GM10248 (cell line): ENCODE measurements at regions not wholly inside any gene's neighbourhood (a gene's known extent, or its start where the extent isn't known, plus 50 kb on each side); places are given as distances from the start of the nearest gene placed in this dataset.

Source experiments
- CTCF ChIA-PET: fragments of 300-600 bp; sonication (Branson Sonifier 250); formaldehyde crosslinking; extraction: SDS; loops from one replicate; lab custom pipeline; 2021; ENCODE audit warnings: antibody characterized with exemption; lab: Yijun Ruan, JAX
- POLR2A ChIA-PET: fragments of 350-650 bp; sonication (Branson Sonifier 250); formaldehyde crosslinking; extraction: SDS; loops from one replicate; lab custom pipeline; 2020; ENCODE audit warnings: antibody characterized with exemption; lab: Yijun Ruan, JAX
- DNase-seq: peaks from one replicate; pipeline ENCODE4 v3.0.0; 2012; ENCODE audit errors: extremely low spot score
- TF ChIP-seq, protein P1 (sequence below): IDR thresholded peaks from 2 replicates; pipeline ENCODE4 v1.5.1; 2012; ENCODE audit warnings: mild to moderate bottlenecking, low read depth; ENCODE audit errors: extremely low read depth, missing control alignments, control extremely low read depth

- POLR2A ChIA-PET, result no interaction called here
- CTCF ChIA-PET, result interaction anchor here (0.9 to 2.0 kb wide), 2 partner anchors 485 to 487 kb away, joined by 3 to 4 read pairs; no protein-coding TSS in a partner anchor
Measured at GRCh38 chr18:10032331-10033015, 118.7 kb downstream of the VAPA start.

DNA sequence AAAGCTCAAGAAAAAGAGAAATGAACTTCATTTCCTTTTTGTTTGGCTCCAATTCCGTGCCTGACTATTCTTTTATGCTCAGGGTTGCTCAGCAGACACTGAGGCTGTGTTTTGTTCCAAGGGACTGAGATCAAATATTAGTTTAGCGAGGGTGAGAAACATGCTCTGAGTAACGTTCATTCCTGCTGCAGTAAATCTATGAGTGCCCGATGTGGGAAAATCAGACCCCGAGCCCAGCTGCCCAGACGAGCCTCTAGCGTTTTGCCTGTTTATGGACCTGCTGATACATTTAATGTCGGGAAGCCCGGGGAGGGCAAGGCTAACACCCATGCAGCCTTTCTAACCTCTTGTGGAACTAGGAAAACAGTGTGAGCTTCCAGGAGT is 119.2 kb downstream of the VAPA start:
- ChIA-PET CTCF (interaction anchor here (2.0 kb wide), 1 partner anchor 485 kb away, joined by 4 read pairs; no protein-coding TSS in a partner anchor), POLR2A (no interaction called here)
- TF ChIP-seq, protein P1, sequence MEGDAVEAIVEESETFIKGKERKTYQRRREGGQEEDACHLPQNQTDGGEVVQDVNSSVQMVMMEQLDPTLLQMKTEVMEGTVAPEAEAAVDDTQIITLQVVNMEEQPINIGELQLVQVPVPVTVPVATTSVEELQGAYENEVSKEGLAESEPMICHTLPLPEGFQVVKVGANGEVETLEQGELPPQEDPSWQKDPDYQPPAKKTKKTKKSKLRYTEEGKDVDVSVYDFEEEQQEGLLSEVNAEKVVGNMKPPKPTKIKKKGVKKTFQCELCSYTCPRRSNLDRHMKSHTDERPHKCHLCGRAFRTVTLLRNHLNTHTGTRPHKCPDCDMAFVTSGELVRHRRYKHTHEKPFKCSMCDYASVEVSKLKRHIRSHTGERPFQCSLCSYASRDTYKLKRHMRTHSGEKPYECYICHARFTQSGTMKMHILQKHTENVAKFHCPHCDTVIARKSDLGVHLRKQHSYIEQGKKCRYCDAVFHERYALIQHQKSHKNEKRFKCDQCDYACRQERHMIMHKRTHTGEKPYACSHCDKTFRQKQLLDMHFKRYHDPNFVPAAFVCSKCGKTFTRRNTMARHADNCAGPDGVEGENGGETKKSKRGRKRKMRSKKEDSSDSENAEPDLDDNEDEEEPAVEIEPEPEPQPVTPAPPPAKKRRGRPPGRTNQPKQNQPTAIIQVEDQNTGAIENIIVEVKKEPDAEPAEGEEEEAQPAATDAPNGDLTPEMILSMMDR, result no peak
- DNase-seq, result no peak

More at GRCh38 chr18:10032331-10033015, 118.7 kb downstream of the VAPA start:
- no peak for DNase-seq
- TF ChIP-seq, protein P1, result peak; percentile 20

- ChIA-PET CTCF (interaction anchor here (1.2 to 1.3 kb wide), 2 partner anchors 35 to 64 kb away, joined by 3 read pairs; no protein-coding TSS in a partner anchor), POLR2A (no interaction called here)
- DNase-seq, result no peak
- TF ChIP-seq, protein P1, result no peak
Measured at GRCh38 chr18:10035281-10035991, 121.6 kb downstream of the VAPA start.

DNA sequence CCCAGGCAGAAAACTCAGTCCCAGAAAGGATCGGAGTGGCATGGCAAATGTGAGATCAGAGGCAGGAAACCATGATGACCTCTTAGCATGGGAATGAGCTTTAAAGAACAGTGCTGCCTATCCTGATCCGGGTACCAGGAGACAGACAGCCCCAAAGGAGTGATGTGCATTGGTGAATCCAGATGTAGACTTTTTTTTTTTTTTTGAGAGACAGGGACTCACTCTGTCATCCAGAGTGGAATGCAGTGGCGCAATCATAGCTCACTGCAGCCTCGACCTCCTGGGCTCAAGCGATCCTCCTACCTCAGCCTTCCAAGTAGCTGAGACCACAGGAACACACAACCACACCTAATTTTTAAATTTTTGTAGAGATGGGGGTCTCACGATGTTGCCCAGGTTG is 122.7 kb downstream of the VAPA start:
- POLR2A ChIA-PET, result no interaction called here
- TF ChIP-seq, protein P1, result no peak

GRCh38 chr18:10037181-10037580 is 123.4 kb downstream of the VAPA start:
- DNase-seq, result no peak
- POLR2A ChIA-PET, result no interaction called here
- TF ChIP-seq, protein P1, result no peak
- CTCF ChIA-PET, result no interaction called here

More for the DNA sequence above, 122.7 kb downstream of the VAPA start:
- no peak for DNase-seq
- CTCF ChIA-PET, result interaction anchor here (1.2 to 1.3 kb wide), 2 partner anchors 34 to 65 kb away, joined by 3 read pairs; no protein-coding TSS in a partner anchor

- TF ChIP-seq, protein P1, result no peak
- no peak for DNase-seq
- POLR2A ChIA-PET, result no interaction called here
- CTCF ChIA-PET, result no interaction called here
Measured at GRCh38 chr18:10038268-10038667, 124.5 kb downstream of the VAPA start.
